Osteocyte (in vitro differentiated cells): ENCODE measurements at regions not wholly inside any gene's neighbourhood (a gene's known extent, or its start where the extent isn't known, plus 50 kb on each side); places are given as distances from the start of the nearest gene placed in this dataset.

Experiments
- DNase-seq: peaks from one replicate; pipeline ENCODE4 v3.0.0; 2021; ENCODE audit warnings: mixed read lengths; ENCODE audit not compliant: unreplicated experiment; ENCODE audit errors: extremely low spot score
- H3K27ac Mint-ChIP-seq: one replicate; pipeline ENCODE4 v1.8.0; 2021; ENCODE audit warnings: mild to moderate bottlenecking, mixed read lengths; ENCODE audit not compliant: unreplicated experiment
- H3K27me3 Mint-ChIP-seq: one replicate; pipeline ENCODE4 v1.8.0; 2021; ENCODE audit warnings: mixed read lengths; ENCODE audit not compliant: unreplicated experiment
- H3K36me3 Mint-ChIP-seq: one replicate; pipeline ENCODE4 v1.8.0; 2021; ENCODE audit warnings: mixed read lengths; ENCODE audit not compliant: unreplicated experiment
- H3K4me1 Mint-ChIP-seq: one replicate; pipeline ENCODE4 v1.8.0; 2021; ENCODE audit warnings: mixed read lengths; ENCODE audit not compliant: unreplicated experiment
- H3K4me3 Mint-ChIP-seq: one replicate; pipeline ENCODE4 v1.8.0; 2021; ENCODE audit warnings: mild to moderate bottlenecking, moderate library complexity, mixed read lengths; ENCODE audit not compliant: unreplicated experiment
- H3K9me3 Mint-ChIP-seq: one replicate; pipeline ENCODE4 v1.8.0; 2021; ENCODE audit warnings: mixed read lengths; ENCODE audit not compliant: unreplicated experiment
- CTCF ChIP-seq: fragments of 200-600 bp; sonication (generic); IDR thresholded peaks from 2 replicates; pipeline ENCODE4 v1.5.0; 2021; ENCODE audit warnings: antibody characterized with exemption, mild to moderate bottlenecking, moderate library complexity

GRCh38 chrX:145553702-145554101, 263.9 kb upstream of the SLITRK2 start:
- TF ChIP-seq CTCF = no peak
- Mint-ChIP-seq H3K36me3 (no peaks in the 10 kb centered on the region), H3K4me1 (no peaks in the 10 kb centered on the region), H3K27ac (no peak overlapping the region), H3K27me3 (no peaks in the 10 kb centered on the region), H3K4me3 (no peak overlapping the region), H3K9me3 (peaks cover 63% of the 10 kb centered on the region)
- DNase-seq = no peak

GRCh38 chrX:145563159-145563558, 254.5 kb upstream of the SLITRK2 start:
- Mint-ChIP-seq H3K36me3 (no peaks in the 10 kb centered on the region), H3K27ac (no peak overlapping the region), H3K4me3 (no peak overlapping the region), H3K27me3 (no peaks in the 10 kb centered on the region), H3K9me3 (peaks cover 64% of the 10 kb centered on the region), H3K4me1 (no peaks in the 10 kb centered on the region)
- no peak for TF ChIP-seq CTCF
- DNase-seq = no peak

- H3K36me3 Mint-ChIP-seq = no peaks in the 10 kb centered on the region
- H3K27ac Mint-ChIP-seq = no peak overlapping the region
- no peak for DNase-seq
- H3K9me3 Mint-ChIP-seq = peaks cover 34% of the 10 kb centered on the region
- no peak overlapping the region for H3K4me3 Mint-ChIP-seq
- H3K4me1 Mint-ChIP-seq = no peaks in the 10 kb centered on the region
- TF ChIP-seq CTCF = no peak
- no peaks in the 10 kb centered on the region for H3K27me3 Mint-ChIP-seq
These were observed 207.6 kb upstream of the SLITRK2 start for GRCh38 chrX:145609951-145610511.

GRCh38 chrX:145613894-145614293, 203.7 kb upstream of the SLITRK2 start:
- no peaks in the 10 kb centered on the region for H3K4me1 Mint-ChIP-seq
- H3K4me3 Mint-ChIP-seq = no peak overlapping the region
- no peak for DNase-seq

GRCh38 chrX:145620666-145621065, 197.0 kb upstream of the SLITRK2 start:
- Mint-ChIP-seq H3K27me3 (no peaks in the 10 kb centered on the region), H3K36me3 (no peaks in the 10 kb centered on the region), H3K4me3 (no peak overlapping the region), H3K9me3 (peaks cover 51% of the 10 kb centered on the region), H3K4me1 (no peaks in the 10 kb centered on the region), H3K27ac (no peak overlapping the region)
- no peak for DNase-seq
- TF ChIP-seq CTCF = no peak

More at GRCh38 chrX:145613894-145614293, 203.7 kb upstream of the SLITRK2 start:
- Mint-ChIP-seq H3K27ac (no peak overlapping the region), H3K36me3 (no peaks in the 10 kb centered on the region), H3K9me3 (peaks cover 46% of the 10 kb centered on the region), H3K27me3 (no peaks in the 10 kb centered on the region)
- no peak for TF ChIP-seq CTCF
